Prostate gland (tissue), 2 donors: ENCODE measurements at regions not wholly inside any gene's neighbourhood (a gene's known extent, or its start where the extent isn't known, plus 50 kb on each side); places are given as distances from the start of the nearest gene placed in this dataset.
"Not testable (repeated sequence)": the region's sequence is repeated elsewhere in the genome, so short reads cannot be mapped to it uniquely, and the experiment has no call there.

Source experiments
- DNase-seq: peaks from one replicate; pipeline ENCODE4 v3.0.0-alpha.2; 2019; ENCODE audit warnings: low spot score
- H3K27ac ChIP-seq, 2 donors: fragments of 200-600 bp; sonication (generic); 2 replicates each; pipeline ENCODE4 v1.5.1; 2017 to 2019
- H3K27me3 ChIP-seq: fragments of 200-600 bp; sonication (generic); replicated peaks from 2 replicates; pipeline ENCODE4 v1.5.1; 2019; ENCODE audit not compliant: insufficient read depth
- H3K36me3 ChIP-seq, 2 donors: fragments of 200-600 bp; sonication (generic); 1 replicate in 1 of 2; 2 replicates in 1 of 2; pipeline versions ENCODE4 v1.5.1 to v1.8.1; 2017 to 2019
- H3K4me1 ChIP-seq: fragments of 200-600 bp; sonication (generic); replicated peaks from 2 replicates; pipeline ENCODE4 v1.5.1; 2019
- H3K4me3 ChIP-seq, 2 donors: fragments of 200-600 bp; sonication (generic); 2 replicates each; pipeline ENCODE4 v1.5.1; 2017 to 2019
- H3K9me3 ChIP-seq: fragments of 200-600 bp; sonication (generic); 2 replicates; pipeline ENCODE4 v1.5.1; 2017
- POLR2A ChIP-seq: fragments of 450-650 bp; IDR thresholded peaks from one replicate; pipeline ENCODE4 v1.6.1; 2016; ENCODE audit warnings: antibody characterized with exemption, mild to moderate bottlenecking
- POLR2AphosphoS5 ChIP-seq: sonication (generic); formaldehyde crosslinking; IDR thresholded peaks from one replicate; pipeline ENCODE4 v1.6.1; 2017; ENCODE audit warnings: antibody characterized with exemption
- WGBS: methylation state at CpG from one replicate; pipeline ENCODE4 v1.1.5; 2018; 5-methylcytosine and 5-hydroxymethylcytosine counted together
- intact Hi-C: fragments of 100-400 bp; cut with DNase I; formaldehyde crosslinking; loops from one replicate; pipeline ENCODE4 v1.14.2; 2022
- TF ChIP-seq, protein P1 (sequence below), 4 experiments: fragments of 200-600 bp in 2 of 4; fragments of 450-650 bp in 2 of 4; sonication (generic) in 2 of 4; IDR thresholded peaks; 1 replicate in 3 of 4; 2 replicates in 1 of 4; pipeline ENCODE4 v1.5.1; 2016 to 2019; ENCODE audit warnings: antibody characterized with exemption in 4 of 4, mild to moderate bottlenecking in 2 of 4, moderate library complexity in 2 of 4

DNA sequence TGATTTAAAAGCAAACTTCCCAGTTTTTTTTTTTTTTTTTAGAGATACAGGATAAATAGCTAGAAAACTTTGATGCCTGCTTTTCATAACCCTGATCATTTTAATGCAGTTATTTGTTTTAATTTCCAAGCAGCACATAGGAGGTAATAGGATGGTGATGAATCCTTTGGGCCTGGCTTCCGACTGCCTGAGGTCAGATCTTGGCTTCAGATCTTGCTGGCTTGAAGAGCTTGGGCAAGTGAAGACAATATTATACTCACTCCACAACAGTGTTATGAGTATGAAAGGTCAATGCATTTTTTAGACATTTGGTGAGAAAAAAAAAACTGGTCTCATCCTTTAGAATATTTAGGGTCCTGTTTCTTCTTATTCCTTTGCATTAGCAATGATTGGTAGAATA lies 124.8 kb upstream of the PRKCQ start:
- H3K27me3 ChIP-seq: no peaks in the 10 kb centered on the region
- H3K9me3 ChIP-seq: no peaks in the 10 kb centered on the region
- no peak overlapping the region for H3K4me3 ChIP-seq
- TF ChIP-seq POLR2A (no peak), POLR2AphosphoS5 (no peak)
- TF ChIP-seq, protein P1, sequence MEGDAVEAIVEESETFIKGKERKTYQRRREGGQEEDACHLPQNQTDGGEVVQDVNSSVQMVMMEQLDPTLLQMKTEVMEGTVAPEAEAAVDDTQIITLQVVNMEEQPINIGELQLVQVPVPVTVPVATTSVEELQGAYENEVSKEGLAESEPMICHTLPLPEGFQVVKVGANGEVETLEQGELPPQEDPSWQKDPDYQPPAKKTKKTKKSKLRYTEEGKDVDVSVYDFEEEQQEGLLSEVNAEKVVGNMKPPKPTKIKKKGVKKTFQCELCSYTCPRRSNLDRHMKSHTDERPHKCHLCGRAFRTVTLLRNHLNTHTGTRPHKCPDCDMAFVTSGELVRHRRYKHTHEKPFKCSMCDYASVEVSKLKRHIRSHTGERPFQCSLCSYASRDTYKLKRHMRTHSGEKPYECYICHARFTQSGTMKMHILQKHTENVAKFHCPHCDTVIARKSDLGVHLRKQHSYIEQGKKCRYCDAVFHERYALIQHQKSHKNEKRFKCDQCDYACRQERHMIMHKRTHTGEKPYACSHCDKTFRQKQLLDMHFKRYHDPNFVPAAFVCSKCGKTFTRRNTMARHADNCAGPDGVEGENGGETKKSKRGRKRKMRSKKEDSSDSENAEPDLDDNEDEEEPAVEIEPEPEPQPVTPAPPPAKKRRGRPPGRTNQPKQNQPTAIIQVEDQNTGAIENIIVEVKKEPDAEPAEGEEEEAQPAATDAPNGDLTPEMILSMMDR (IDR thresholded peaks at IDR 0.05): no peak
- no peaks in the 10 kb centered on the region for H3K36me3 ChIP-seq
- no peak overlapping the region for H3K27ac ChIP-seq
- 78% methylated on average over 1 of the region's 1 CpG for WGBS
- no peaks in the 10 kb centered on the region for H3K4me1 ChIP-seq
- intact Hi-C loops: no loop called here
- DNase-seq: no peak

DNA sequence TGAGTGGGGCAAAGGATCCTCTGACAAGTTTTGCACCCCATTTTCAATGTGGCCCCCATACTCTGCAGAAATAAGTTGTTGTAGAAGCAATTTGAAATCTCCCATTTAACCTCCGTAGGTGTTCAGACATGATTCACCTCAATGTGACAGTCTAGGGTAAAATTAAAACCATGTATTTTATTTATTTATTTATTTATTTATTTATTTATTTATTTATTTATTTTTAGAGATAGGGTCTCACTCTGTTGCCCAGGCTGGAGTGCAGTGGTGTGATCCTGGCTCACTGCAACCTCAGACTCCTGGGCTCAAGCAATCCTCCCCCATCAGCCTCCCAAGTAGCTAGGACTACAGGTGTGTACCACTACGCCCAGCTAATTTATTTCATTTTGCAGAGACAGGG lies 122.8 kb upstream of the PRKCQ start:
- 94% methylated on average over 2 of the region's 2 CpGs for WGBS
- DNase-seq, H3K4me1 ChIP-seq, H3K27ac ChIP-seq, H3K4me3 ChIP-seq, H3K36me3 ChIP-seq, H3K9me3 ChIP-seq, intact Hi-C loops, H3K27me3 ChIP-seq: not testable (repeated sequence)

DNA sequence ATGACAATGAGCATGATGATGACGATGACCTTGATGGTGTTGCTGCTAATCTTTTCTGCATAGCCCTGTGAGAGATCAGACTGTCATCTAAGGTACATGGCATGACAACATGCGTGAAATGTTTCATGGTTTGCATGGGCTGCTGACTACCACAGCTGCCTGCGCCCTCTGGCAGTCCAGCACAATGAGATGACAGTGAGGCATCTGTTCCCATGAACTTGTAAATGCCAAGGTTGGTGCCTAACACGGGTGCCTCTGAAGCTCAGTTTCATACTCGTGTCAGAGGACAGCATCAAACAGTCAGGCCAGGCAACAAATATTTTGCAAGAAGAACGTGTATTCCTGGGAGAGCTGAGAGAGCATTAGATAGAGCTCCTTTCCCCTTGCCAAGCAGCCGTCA lies 122.0 kb upstream of the PRKCQ start:
- no peak overlapping the region for H3K27ac ChIP-seq
- 71% methylated on average over 7 of the region's 7 CpGs for WGBS
- H3K27me3 ChIP-seq: no peaks in the 10 kb centered on the region
- no peaks in the 10 kb centered on the region for H3K9me3 ChIP-seq
- no peak for DNase-seq
- intact Hi-C loops: no loop called here
- no peak overlapping the region for H3K4me3 ChIP-seq
- no peaks in the 10 kb centered on the region for H3K36me3 ChIP-seq
- H3K4me1 ChIP-seq: no peaks in the 10 kb centered on the region
- TF ChIP-seq POLR2A (no peak), POLR2AphosphoS5 (no peak)
- TF ChIP-seq, protein P1 (IDR thresholded peaks at IDR 0.05): no peak

DNA sequence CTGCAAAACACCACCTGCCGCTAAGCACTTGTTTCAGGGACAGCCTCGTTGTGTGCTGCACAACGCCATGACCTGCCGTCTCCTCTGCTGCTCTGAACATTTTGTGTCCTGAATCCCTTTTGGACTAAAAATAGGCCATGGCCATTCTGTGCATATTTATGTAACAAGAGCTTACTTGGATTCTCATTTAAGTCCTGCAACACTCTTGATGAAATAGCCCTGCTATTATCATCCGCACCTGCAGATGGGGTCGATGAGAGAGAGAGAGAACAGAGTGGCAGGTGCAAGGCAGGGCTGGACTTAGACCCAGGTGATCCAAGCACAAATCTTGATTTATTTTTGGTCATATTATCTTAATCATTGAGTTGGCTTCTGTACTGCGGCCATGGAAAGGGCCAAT lies 121.2 kb upstream of the PRKCQ start:
- Histone ChIP-seq H3K27me3 (no peaks in the 10 kb centered on the region), H3K36me3 (no peaks in the 10 kb centered on the region), H3K4me3 (no peak overlapping the region), H3K9me3 (no peaks in the 10 kb centered on the region), H3K4me1 (no peaks in the 10 kb centered on the region), H3K27ac (no peak overlapping the region)
- intact Hi-C loops: no loop called here
- DNase-seq: no peak
- TF ChIP-seq POLR2AphosphoS5 (no peak), POLR2A (no peak)
- TF ChIP-seq, protein P1 (IDR thresholded peaks at IDR 0.05): no peak
- 88% methylated on average over 7 of the region's 7 CpGs for WGBS

DNA sequence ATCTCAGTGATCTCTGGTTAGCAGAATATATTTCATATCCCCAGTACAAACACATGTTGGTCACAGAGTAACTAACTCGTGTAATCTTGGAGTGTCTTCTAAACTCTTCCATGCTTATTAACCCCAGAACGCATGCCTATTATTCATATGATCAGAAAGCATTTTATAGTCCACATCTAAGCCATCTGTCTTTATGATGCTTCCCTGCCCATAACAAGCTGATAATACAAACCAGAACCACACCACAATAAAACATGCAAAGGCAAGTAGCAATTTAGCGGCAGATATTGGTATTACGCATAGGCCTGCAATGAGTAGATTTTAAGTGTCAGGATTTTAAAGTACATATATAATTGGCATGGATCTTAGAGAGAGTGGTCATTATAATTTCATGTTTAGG lies 120.0 kb upstream of the PRKCQ start:
- Histone ChIP-seq H3K27me3 (no peaks in the 10 kb centered on the region), H3K4me3 (no peak overlapping the region), H3K4me1 (no peaks in the 10 kb centered on the region), H3K36me3 (no peaks in the 10 kb centered on the region), H3K27ac (no peak overlapping the region), H3K9me3 (no peaks in the 10 kb centered on the region)
- TF ChIP-seq, protein P1 (IDR thresholded peaks at IDR 0.05): peak in 1 of 4 experiments; percentile 12
- TF ChIP-seq POLR2A (no peak), POLR2AphosphoS5 (no peak)
- WGBS: 62% methylated on average over 4 of the region's 4 CpGs
- no peak for DNase-seq
- intact Hi-C loops: no loop called here
